Neural cell (in vitro differentiated cells): ENCODE measurements at regions not wholly inside any gene's neighbourhood (a gene's known extent, or its start where the extent isn't known, plus 50 kb on each side); places are given as distances from the start of the nearest gene placed in this dataset.

Source experiments
- H2AFZ ChIP-seq: fragments of 200-600, 300-800 bp; sonication (generic), shearing (Covaris generic); 2 replicates; pipeline ENCODE4 v1.6.0; 2014; ENCODE audit warnings: low read depth, mild to moderate bottlenecking, antibody characterized with exemption, low read length, moderate library complexity
- H3F3A ChIP-seq: fragments of 200-600 bp; shearing (Covaris generic); 2 replicates; pipeline ENCODE4 v1.6.1; 2016; ENCODE audit warnings: mild to moderate bottlenecking, moderate library complexity, mixed read lengths, antibody characterized with exemption, low read length; ENCODE audit not compliant: insufficient read depth, poor library complexity, severe bottlenecking
- H3K27ac ChIP-seq: fragments of 200-600, 300-800 bp; sonication (generic), shearing (Covaris generic); 2 replicates; pipeline ENCODE4 v1.5.1; 2014; ENCODE audit warnings: mild to moderate bottlenecking, low read length, moderate library complexity
- H3K27me3 ChIP-seq: fragments of 300-800, 200-600 bp; sonication (generic), shearing (Covaris generic); 2 replicates; pipeline ENCODE4 v1.6.0; 2014; ENCODE audit warnings: mild to moderate bottlenecking, low read depth, low read length, moderate library complexity; ENCODE audit not compliant: insufficient read depth
- H3K36me3 ChIP-seq: fragments of 300-800, 200-600 bp; sonication (generic), shearing (Covaris generic); 2 replicates; pipeline ENCODE4 v1.5.1; 2014; ENCODE audit warnings: mild to moderate bottlenecking, antibody characterized with exemption, low read length, moderate library complexity; ENCODE audit not compliant: insufficient read depth
- H3K4me2 ChIP-seq: fragments of 300-800, 200-600 bp; sonication (generic), shearing (Covaris generic); 2 replicates; pipeline ENCODE4 v1.6.0; 2014; ENCODE audit warnings: mild to moderate bottlenecking, low read length
- H3K4me3 ChIP-seq: fragments of 300-800, 200-600 bp; sonication (generic), shearing (Covaris generic); 2 replicates; pipeline ENCODE4 v1.5.1; 2014; ENCODE audit warnings: mild to moderate bottlenecking, low read length, moderate library complexity
- H3K79me2 ChIP-seq: fragments of 200-600 bp; shearing (Covaris generic); replicated peaks from 2 replicates; pipeline ENCODE4 v1.6.0; 2014; ENCODE audit warnings: mild to moderate bottlenecking, low read length, moderate library complexity; ENCODE audit not compliant: insufficient read depth
- H3K9ac ChIP-seq: fragments of 300-800, 200-600 bp; sonication (generic), shearing (Covaris generic); 2 replicates; pipeline ENCODE4 v1.6.1; 2016; ENCODE audit warnings: mild to moderate bottlenecking, low read length, mixed read lengths
- H3K9me2 ChIP-seq: fragments of 200-600 bp; shearing (Covaris generic); 2 replicates; pipeline ENCODE4 v1.6.1; 2016; ENCODE audit warnings: mild to moderate bottlenecking, low read length, mixed read lengths; ENCODE audit not compliant: insufficient read depth
- H3K9me3 ChIP-seq: fragments of 200-600, 300-800 bp; sonication (generic), shearing (Covaris generic); 2 replicates; pipeline ENCODE4 v1.6.1; 2016; ENCODE audit warnings: mild to moderate bottlenecking, mixed run types, low read length, moderate library complexity, mixed read lengths
- H4K20me1 ChIP-seq: fragments of 200-600 bp; shearing (Covaris generic); 2 replicates; pipeline ENCODE4 v1.6.1; 2016; ENCODE audit warnings: mild to moderate bottlenecking, mixed run types; ENCODE audit not compliant: insufficient read depth
- CTCF ChIP-seq: fragments of 450-650 bp; IDR thresholded peaks from 2 replicates; pipeline ENCODE4 v1.5.1; 2014; ENCODE audit warnings: antibody characterized with exemption, mild to moderate bottlenecking, moderate library complexity; ENCODE audit not compliant: poor library complexity, severe bottlenecking
- EP300 ChIP-seq: fragments of 450-650 bp; conservative IDR thresholded peaks from 2 replicates; pipeline ENCODE4 v1.6.1; 2014; ENCODE audit warnings: antibody characterized with exemption, mild to moderate bottlenecking, moderate library complexity; ENCODE audit not compliant: poor library complexity, severe bottlenecking
- EZH2 ChIP-seq: fragments of 200-600, 300-800 bp; shearing (Covaris generic), sonication (generic); IDR thresholded peaks from 2 replicates; pipeline ENCODE4 v1.6.1; 2014; ENCODE audit warnings: antibody characterized with exemption, low read length, borderline replicate concordance, mild to moderate bottlenecking; ENCODE audit not compliant: insufficient read depth, poor library complexity, severe bottlenecking
- MXI1 ChIP-seq: fragments of 450-650 bp; conservative IDR thresholded peaks from 2 replicates; pipeline ENCODE4 v1.6.1; 2014; ENCODE audit warnings: antibody characterized with exemption, mild to moderate bottlenecking; ENCODE audit not compliant: poor library complexity, severe bottlenecking
- POLR2AphosphoS5 ChIP-seq: IDR thresholded peaks from 2 replicates; pipeline ENCODE4 v1.6.1; 2012
- RAD21 ChIP-seq: fragments of 450-650 bp; conservative IDR thresholded peaks from 2 replicates; pipeline ENCODE4 v1.6.1; 2014; ENCODE audit warnings: antibody characterized with exemption, mild to moderate bottlenecking, moderate library complexity
- SMC3 ChIP-seq: fragments of 450-650 bp; conservative IDR thresholded peaks from 2 replicates; pipeline ENCODE4 v1.6.1; 2014; ENCODE audit warnings: antibody characterized with exemption, mild to moderate bottlenecking, moderate library complexity; ENCODE audit not compliant: poor library complexity
- TAF1 ChIP-seq: IDR thresholded peaks from 2 replicates; pipeline ENCODE4 v1.6.1; 2012; ENCODE audit warnings: low read depth
- TF ChIP-seq, protein P1 (sequence below): IDR thresholded peaks from 2 replicates; pipeline ENCODE4 v1.6.1; 2012; ENCODE audit warnings: borderline replicate concordance

DNA sequence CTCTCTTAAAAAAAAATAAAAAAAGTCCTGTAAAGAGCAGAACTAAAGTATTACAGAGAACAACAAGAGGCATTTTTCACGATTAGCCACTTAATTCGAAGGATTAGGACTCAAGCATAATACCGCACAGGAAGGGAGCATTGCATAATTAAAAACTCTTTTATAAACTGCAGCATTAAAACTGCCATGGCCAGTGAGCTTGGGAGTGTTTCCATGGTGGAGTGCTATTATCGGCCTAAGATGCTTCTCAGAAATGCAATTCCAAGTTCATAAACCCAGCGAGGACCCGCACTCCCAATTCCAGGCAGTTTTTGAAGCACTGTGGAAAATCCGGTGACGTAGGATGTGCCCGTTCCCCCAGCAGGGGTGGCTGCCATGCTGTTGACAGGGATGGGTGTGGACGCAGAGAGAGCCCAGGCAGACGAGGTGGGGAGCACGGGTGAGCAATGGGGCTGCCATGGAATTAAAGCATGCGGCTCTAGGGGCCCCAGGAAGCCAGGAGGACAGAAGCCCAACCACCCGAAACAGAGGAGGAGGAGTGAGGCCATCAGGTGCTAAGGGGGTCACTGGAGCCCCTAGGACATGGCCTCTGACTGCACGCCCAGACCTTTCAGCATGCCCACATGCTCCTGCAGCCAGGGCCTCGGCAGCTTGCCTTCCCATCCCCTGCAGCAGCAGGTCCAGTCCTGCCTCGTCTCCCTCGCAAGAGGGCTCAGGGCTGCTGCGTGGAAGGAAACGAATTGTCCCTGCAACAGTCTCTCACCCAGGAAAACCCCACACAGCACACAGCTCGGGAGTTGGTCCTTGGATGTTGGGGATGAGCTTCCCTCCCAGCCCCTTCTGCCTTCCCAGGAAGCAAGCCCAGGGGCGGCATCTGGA is 233.4 kb downstream of the NDUFA10 start:
- Histone ChIP-seq H3F3A (no peaks in the 10 kb centered on the region), H2AFZ (no peak overlapping the region), H3K4me3 (no peak overlapping the region), H3K9me3 (no peaks in the 10 kb centered on the region), H3K9ac (no peak overlapping the region), H3K4me2 (no peak overlapping the region), H3K27ac (no peak overlapping the region), H3K9me2 (no peaks in the 10 kb centered on the region), H3K27me3 (peaks cover 6% of the 10 kb centered on the region), H4K20me1 (no peaks in the 10 kb centered on the region), H3K36me3 (no peaks in the 10 kb centered on the region), H3K79me2 (no peaks in the 10 kb centered on the region)
- TF ChIP-seq EP300 (no peak), CTCF (no peak), TAF1 (no peak), EZH2 (no peak), SMC3 (no peak)

GRCh38 chr2:239790721-239791120 is 234.4 kb downstream of the NDUFA10 start:
- Histone ChIP-seq H2AFZ (no peak overlapping the region), H3F3A (no peaks in the 10 kb centered on the region), H3K27ac (no peak overlapping the region), H3K9me2 (no peaks in the 10 kb centered on the region), H3K27me3 (peaks cover 15% of the 10 kb centered on the region), H3K4me2 (no peak overlapping the region), H3K9ac (no peak overlapping the region), H3K4me3 (no peak overlapping the region), H3K79me2 (no peaks in the 10 kb centered on the region), H3K36me3 (no peaks in the 10 kb centered on the region), H4K20me1 (no peaks in the 10 kb centered on the region), H3K9me3 (peaks cover 6% of the 10 kb centered on the region)
- TF ChIP-seq TAF1 (no peak), EZH2 (no peak), EP300 (no peak), POLR2AphosphoS5 (no peak), MXI1 (no peak), CTCF (no peak), SMC3 (no peak), RAD21 (no peak)
- TF ChIP-seq, protein P1, sequence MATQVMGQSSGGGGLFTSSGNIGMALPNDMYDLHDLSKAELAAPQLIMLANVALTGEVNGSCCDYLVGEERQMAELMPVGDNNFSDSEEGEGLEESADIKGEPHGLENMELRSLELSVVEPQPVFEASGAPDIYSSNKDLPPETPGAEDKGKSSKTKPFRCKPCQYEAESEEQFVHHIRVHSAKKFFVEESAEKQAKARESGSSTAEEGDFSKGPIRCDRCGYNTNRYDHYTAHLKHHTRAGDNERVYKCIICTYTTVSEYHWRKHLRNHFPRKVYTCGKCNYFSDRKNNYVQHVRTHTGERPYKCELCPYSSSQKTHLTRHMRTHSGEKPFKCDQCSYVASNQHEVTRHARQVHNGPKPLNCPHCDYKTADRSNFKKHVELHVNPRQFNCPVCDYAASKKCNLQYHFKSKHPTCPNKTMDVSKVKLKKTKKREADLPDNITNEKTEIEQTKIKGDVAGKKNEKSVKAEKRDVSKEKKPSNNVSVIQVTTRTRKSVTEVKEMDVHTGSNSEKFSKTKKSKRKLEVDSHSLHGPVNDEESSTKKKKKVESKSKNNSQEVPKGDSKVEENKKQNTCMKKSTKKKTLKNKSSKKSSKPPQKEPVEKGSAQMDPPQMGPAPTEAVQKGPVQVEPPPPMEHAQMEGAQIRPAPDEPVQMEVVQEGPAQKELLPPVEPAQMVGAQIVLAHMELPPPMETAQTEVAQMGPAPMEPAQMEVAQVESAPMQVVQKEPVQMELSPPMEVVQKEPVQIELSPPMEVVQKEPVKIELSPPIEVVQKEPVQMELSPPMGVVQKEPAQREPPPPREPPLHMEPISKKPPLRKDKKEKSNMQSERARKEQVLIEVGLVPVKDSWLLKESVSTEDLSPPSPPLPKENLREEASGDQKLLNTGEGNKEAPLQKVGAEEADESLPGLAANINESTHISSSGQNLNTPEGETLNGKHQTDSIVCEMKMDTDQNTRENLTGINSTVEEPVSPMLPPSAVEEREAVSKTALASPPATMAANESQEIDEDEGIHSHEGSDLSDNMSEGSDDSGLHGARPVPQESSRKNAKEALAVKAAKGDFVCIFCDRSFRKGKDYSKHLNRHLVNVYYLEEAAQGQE = no peak
